IMR-90 (cell line): ENCODE measurements at regions not wholly inside any gene's neighbourhood (a gene's known extent, or its start where the extent isn't known, plus 50 kb on each side); places are given as distances from the start of the nearest gene placed in this dataset.

ENCODE experiments used
- ATAC-seq: fragments of 200-7000 bp; cut with Tn5 transposase; 2 replicates; pipeline ENCODE4 v1.9.1; 2020; ENCODE audit warnings: low read depth, mild to moderate bottlenecking, moderate library complexity
- BruUV-seq: library from RNA; stranded (reverse); fragments of 400-500 nt; replicated peaks from 2 replicates; lab custom pipeline; 2021; lab: Mats Ljungman, UMichigan
- CTCF ChIA-PET: fragments of 300-600 bp; formaldehyde crosslinking; extraction: SDS; loops from one replicate; lab custom pipeline; 2021; ENCODE audit warnings: antibody characterized with exemption; lab: Yijun Ruan, JAX
- POLR2A ChIA-PET: fragments of 300-600 bp; sonication (Branson Sonifier 250); formaldehyde crosslinking; loops from one replicate; lab custom pipeline; 2022; ENCODE audit warnings: antibody characterized with exemption; ENCODE audit not compliant: unreplicated experiment; lab: Charles Lee
- DNase-seq: peaks from one replicate; pipeline ENCODE4 v3.0.0; 2013
- H2AFZ ChIP-seq: replicated peaks from 2 replicates; pipeline ENCODE3; 2013; ENCODE audit warnings: low read length, mild to moderate bottlenecking; ENCODE audit not compliant: poor library complexity
- H2AK5ac ChIP-seq: 2 replicates; pipeline ENCODE4 v1.6.1; 2013; ENCODE audit warnings: low read depth, low read length, inconsistent platforms
- H2AK9ac ChIP-seq: replicated peaks from 2 replicates; pipeline ENCODE3; 2013; ENCODE audit warnings: mild to moderate bottlenecking, low read depth, low read length, moderate library complexity; ENCODE audit not compliant: poor library complexity
- H2BK120ac ChIP-seq: 2 replicates; pipeline ENCODE4 v1.6.1; 2013; ENCODE audit warnings: low read depth, low read length, inconsistent platforms
- H2BK15ac ChIP-seq: 3 replicates; pipeline ENCODE4 v1.6.1; 2013; ENCODE audit warnings: low read depth, low read length, inconsistent platforms
- H2BK20ac ChIP-seq: 2 replicates; pipeline ENCODE4 v1.6.1; 2013; ENCODE audit warnings: low read depth, mild to moderate bottlenecking, inconsistent platforms, low read length, moderate library complexity
- H2BK5ac ChIP-seq: 2 replicates; pipeline ENCODE4 v1.6.1; 2013; ENCODE audit warnings: mild to moderate bottlenecking, low read depth, low read length, inconsistent platforms; ENCODE audit not compliant: poor library complexity, severe bottlenecking
- H3K14ac ChIP-seq: replicated peaks from 2 replicates; pipeline ENCODE4 v1.6.1; 2013; ENCODE audit warnings: low read depth, low read length, inconsistent platforms
- H3K18ac ChIP-seq: 2 replicates; pipeline ENCODE4 v1.6.1; 2013; ENCODE audit warnings: low read depth, low read length, control low read depth
- H3K23ac ChIP-seq: 2 replicates; pipeline ENCODE4 v1.6.1; 2013; ENCODE audit warnings: low read depth, low read length, inconsistent platforms
- H3K27ac ChIP-seq: 2 replicates; pipeline ENCODE4 v1.5.1; 2013; ENCODE audit warnings: mild to moderate bottlenecking, control low read depth, low read length; ENCODE audit not compliant: insufficient read depth
- H3K27me3 ChIP-seq: 2 replicates; pipeline ENCODE4 v1.6.1; 2013; ENCODE audit warnings: low read length; ENCODE audit not compliant: control insufficient read depth, insufficient read depth
- H3K36me3 ChIP-seq: 2 replicates; pipeline ENCODE4 v1.6.1; 2013; ENCODE audit warnings: low read length, mixed read lengths; ENCODE audit not compliant: control insufficient read depth, insufficient read depth
- H3K4ac ChIP-seq: 2 replicates; pipeline ENCODE4 v1.6.1; 2013; ENCODE audit warnings: low read depth, low read length, inconsistent platforms
- H3K4me1 ChIP-seq: 2 replicates; pipeline ENCODE4 v1.6.1; 2013; ENCODE audit warnings: low read length, mixed read lengths; ENCODE audit not compliant: control insufficient read depth, insufficient read depth
- H3K4me2 ChIP-seq: 2 replicates; pipeline ENCODE4 v1.6.1; 2013; ENCODE audit warnings: low read depth, mild to moderate bottlenecking, control low read depth, low read length, moderate library complexity
- H3K4me3 ChIP-seq: 2 replicates; pipeline ENCODE4 v1.5.1; 2013; ENCODE audit warnings: low read depth, mild to moderate bottlenecking, control low read depth, low read length, moderate library complexity; ENCODE audit not compliant: insufficient read depth
- H3K56ac ChIP-seq: 2 replicates; pipeline ENCODE4 v1.6.1; 2013; ENCODE audit warnings: low read length, inconsistent platforms; ENCODE audit not compliant: insufficient read depth; ENCODE audit errors: extremely low read depth
- H3K79me1 ChIP-seq, 2 experiments: 2 replicates each; pipeline ENCODE4 v1.6.1; 2013; ENCODE audit warnings: low read length in 2 of 2, inconsistent platforms in 1 of 2, low read depth in 1 of 2
- H3K9ac ChIP-seq: 2 replicates; pipeline ENCODE4 v1.6.1; 2013; ENCODE audit warnings: low read depth, low read length, control low read depth
- H3K9me1 ChIP-seq: 2 replicates; pipeline ENCODE4 v1.6.1; 2013; ENCODE audit warnings: low read length, inconsistent platforms; ENCODE audit not compliant: insufficient read depth
- H3K9me3 ChIP-seq: 2 replicates; pipeline ENCODE4 v1.6.1; 2013; ENCODE audit warnings: low read length; ENCODE audit not compliant: control insufficient read depth, insufficient read depth
- H4K20me1 ChIP-seq: 2 replicates; pipeline ENCODE4 v1.6.1; 2013; ENCODE audit warnings: low read length, inconsistent platforms; ENCODE audit not compliant: insufficient read depth
- H4K5ac ChIP-seq: 2 replicates; pipeline ENCODE4 v1.6.1; 2013; ENCODE audit warnings: mild to moderate bottlenecking, low read depth, low read length, control low read depth
- H4K8ac ChIP-seq, 2 experiments: 2 replicates each; pipeline ENCODE4 v1.6.1; 2013; ENCODE audit warnings: low read depth in 2 of 2, low read length in 2 of 2, control low read depth in 1 of 2, inconsistent platforms in 1 of 2
- H4K91ac ChIP-seq: 2 replicates; pipeline ENCODE4 v1.6.1; 2013; ENCODE audit warnings: low read depth, low read length, inconsistent platforms; ENCODE audit not compliant: insufficient read depth
- CTCF ChIP-seq: conservative IDR thresholded peaks from 2 replicates; pipeline ENCODE4 v1.5.1; 2012; ENCODE audit warnings: mild to moderate bottlenecking, low read depth, low read length, improper control_type of control experiment
- FOS ChIP-seq: fragments of 150-350 bp; IDR thresholded peaks from 2 replicates; pipeline ENCODE4 v1.6.1; 2016; ENCODE audit warnings: low read depth, low read length
- MAFK ChIP-seq: IDR thresholded peaks from 2 replicates; pipeline ENCODE4 v1.6.1; 2012; ENCODE audit warnings: low read depth, low read length, improper control_type of control experiment
- WGBS, 2 experiments: methylation state at CpG; one replicate each; pipeline versions ENCODE4 v1.1.5 to v1.1.7; 2013; ENCODE audit warnings: missing lambda C conversion rate in 2 of 2; ENCODE audit not compliant: insufficient read length in 1 of 2; ENCODE audit errors: extremely low coverage in 2 of 2; 5-methylcytosine and 5-hydroxymethylcytosine counted together
- dilution Hi-C: fragments of 300-500 bp; cut with HindIII; formaldehyde crosslinking; loops from one replicate; pipeline ENCODE4 v1.14.3; 2018; ENCODE audit warnings: low sequenced_read_pairs; ENCODE audit not compliant: unreplicated experiment
- in situ Hi-C: fragments of 300-500 bp; cut with MboI; formaldehyde crosslinking; loops from 3 replicates; pipeline ENCODE4 v1.14.3; 2019; ENCODE audit warnings: low sequenced_read_pairs, inconsistent platforms, mixed read lengths
- intact Hi-C: fragments of 100-400 bp; cut with micrococcal nuclease; formaldehyde crosslinking; loops from 2 replicates; pipeline ENCODE4 v1.10.0; 2022

GRCh38 chr3:144930431-144930830, 958.8 kb downstream of the DIPK2A start:
- no peaks in the 10 kb centered on the region for H3K27me3 ChIP-seq
- no peak overlapping the region for H2BK5ac ChIP-seq
- no peak overlapping the region for H2BK120ac ChIP-seq
- ChIA-PET CTCF (no interaction called here), POLR2A (no interaction called here)
- no CpG with 5 or more reads among the region's 2 CpGs for WGBS, 2 experiments
- no peak overlapping the region for H4K5ac ChIP-seq
- peaks cover 9% of the 10 kb centered on the region for H3K9me3 ChIP-seq
- H4K91ac ChIP-seq = no peak overlapping the region
- in situ Hi-C loops (no loop called here), intact Hi-C loops (no loop called here), dilution Hi-C loops (no loop called here)
- no peaks in the 10 kb centered on the region for H3K36me3 ChIP-seq
- no TSS peak for BruUV-seq
- no peak overlapping the region for H3K23ac ChIP-seq
- H3K4me3 ChIP-seq = no peak overlapping the region
- H3K4ac ChIP-seq = no peak overlapping the region
- ATAC-seq (no peak), DNase-seq (no peak)
- no peak overlapping the region for H3K27ac ChIP-seq
- H2AFZ ChIP-seq = no peak overlapping the region
- no peak overlapping the region for H2BK15ac ChIP-seq
- no peaks in the 10 kb centered on the region for H3K4me1 ChIP-seq
- H3K9me1 ChIP-seq = no peaks in the 10 kb centered on the region
- no peak overlapping the region for H4K8ac ChIP-seq
- H3K14ac ChIP-seq = no peak overlapping the region
- H2AK5ac ChIP-seq = no peak overlapping the region
- no peak overlapping the region for H3K56ac ChIP-seq
- H3K9ac ChIP-seq = no peak overlapping the region
- no peak overlapping the region for H3K4me2 ChIP-seq
- H2AK9ac ChIP-seq = no peak overlapping the region
- no peak overlapping the region for H3K18ac ChIP-seq
- no peak for TF ChIP-seq CTCF
- no peak for TF ChIP-seq FOS
- no peak for TF ChIP-seq MAFK
- H3K79me1 ChIP-seq = no peaks in the 10 kb centered on the region
- no peaks in the 10 kb centered on the region for H4K20me1 ChIP-seq
- H2BK20ac ChIP-seq = no peak overlapping the region
